HG02623 (cell line): ENCODE measurements at regions not wholly inside any gene's neighbourhood (a gene's known extent, or its start where the extent isn't known, plus 50 kb on each side); places are given as distances from the start of the nearest gene placed in this dataset.

Source experiments
- ATAC-seq: cut with Tn5 transposase; IDR thresholded peaks from one replicate; pipeline ENCODE4 v1.9.1; 2021; ENCODE audit warnings: moderate library complexity; ENCODE audit not compliant: unreplicated experiment

DNA sequence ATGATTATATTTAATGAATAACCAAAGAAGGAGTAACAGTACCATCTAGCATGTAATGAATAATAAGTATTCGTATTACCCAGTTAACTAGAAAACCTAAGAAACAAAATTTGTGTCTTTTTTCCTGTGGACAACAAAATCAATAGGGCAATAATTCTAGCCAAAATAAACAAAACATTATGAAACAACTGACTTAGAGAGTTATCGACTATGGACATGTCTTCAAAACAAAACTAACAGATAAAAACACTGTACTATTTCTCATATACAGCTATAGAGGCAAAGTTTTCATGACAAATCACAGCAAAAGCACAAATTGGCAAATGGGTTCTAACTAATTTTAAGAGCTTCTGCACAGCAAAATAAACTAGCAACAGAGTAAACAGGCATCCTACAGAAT lies 224.1 kb downstream of the ALX1 start:
- ATAC-seq, result no peak

DNA sequence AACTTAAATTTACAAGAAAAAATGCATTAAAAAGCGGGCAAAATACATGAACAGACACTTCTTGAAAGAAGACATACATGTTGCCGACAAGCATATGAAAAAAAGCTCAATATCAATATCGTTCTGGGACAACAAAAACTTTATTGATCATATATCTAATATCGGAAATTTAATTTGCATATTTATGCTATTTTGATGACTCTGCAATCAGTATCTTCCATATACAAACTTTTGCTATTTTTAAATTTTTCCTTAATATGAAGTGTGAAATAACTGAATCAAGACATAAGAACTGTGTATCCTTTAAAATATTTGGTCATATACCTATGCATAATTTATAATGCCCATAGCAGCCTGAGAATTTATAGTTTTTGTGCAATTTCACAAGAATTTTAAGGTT lies 224.6 kb downstream of the ALX1 start:
- no peak for ATAC-seq

DNA sequence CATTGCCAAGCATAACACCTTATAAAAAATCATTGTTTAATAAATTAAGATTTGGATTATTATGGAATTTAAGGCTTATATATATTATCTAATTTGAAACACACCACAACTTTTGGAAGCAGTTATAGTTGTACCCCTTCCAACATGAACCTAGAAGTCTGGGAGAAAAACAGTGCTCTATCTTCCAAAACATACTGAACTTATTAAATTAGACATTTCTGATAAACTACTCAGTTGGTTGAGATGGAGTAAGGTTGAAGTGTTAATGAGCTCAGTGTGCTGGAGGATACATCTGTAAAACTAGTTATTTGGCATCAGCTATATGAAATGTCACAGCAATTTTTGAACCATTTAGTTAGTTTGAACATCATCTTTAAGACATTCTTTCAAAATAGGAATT lies 227.4 kb downstream of the ALX1 start:
- ATAC-seq, result no peak

- peak; percentile 19 for ATAC-seq
Measured at GRCh38 chr12:85509081-85509856, 229.2 kb downstream of the ALX1 start.

DNA sequence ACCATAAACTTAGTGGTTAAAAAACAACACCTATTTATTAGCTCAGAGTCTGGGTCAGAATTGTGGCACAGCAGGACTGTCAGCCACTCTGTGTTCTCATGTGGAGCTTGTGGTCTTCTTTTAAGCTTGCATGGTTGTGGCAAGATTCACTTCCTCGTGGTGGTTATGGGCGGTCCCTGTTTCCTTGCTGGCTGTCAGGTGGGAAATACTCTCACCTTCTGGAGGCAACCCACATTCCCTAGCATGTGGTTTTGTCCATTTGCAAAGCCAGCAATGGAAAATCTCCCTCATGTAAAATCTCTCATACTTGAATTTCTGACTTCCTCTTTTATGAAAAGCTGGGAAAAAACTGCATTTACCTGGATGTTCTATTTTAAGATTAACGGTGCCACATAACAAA lies 229.8 kb downstream of the ALX1 start:
- ATAC-seq, result peak; percentile 96

GRCh38 chr12:85516039-85516438 lies 236.0 kb downstream of the ALX1 start:
- no peak for ATAC-seq

GRCh38 chr12:85516667-85517325 lies 236.8 kb downstream of the ALX1 start:
- ATAC-seq, result no peak

DNA sequence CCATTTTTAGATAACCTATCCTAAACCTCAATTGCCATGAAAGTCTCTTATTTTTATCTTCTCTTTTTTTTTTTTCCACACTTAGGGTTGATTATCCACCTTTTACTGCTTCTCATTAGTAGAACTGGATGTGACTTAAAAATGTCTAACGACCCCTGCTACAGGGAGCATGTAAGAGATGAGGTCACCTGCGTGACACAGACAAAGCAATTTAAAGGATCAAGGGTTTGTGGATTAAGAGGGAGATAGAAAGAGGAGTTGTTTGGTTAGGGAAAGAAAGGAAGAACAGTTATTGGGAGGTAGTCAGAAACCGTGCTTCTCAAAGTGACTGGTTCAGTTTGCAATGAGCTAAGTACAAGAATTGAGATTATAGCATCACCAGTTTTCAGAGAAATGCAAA lies 239.1 kb downstream of the ALX1 start:
- ATAC-seq, result no peak

- ATAC-seq, result no peak
Measured at GRCh38 chr12:85523197-85523596, 243.2 kb downstream of the ALX1 start.

DNA sequence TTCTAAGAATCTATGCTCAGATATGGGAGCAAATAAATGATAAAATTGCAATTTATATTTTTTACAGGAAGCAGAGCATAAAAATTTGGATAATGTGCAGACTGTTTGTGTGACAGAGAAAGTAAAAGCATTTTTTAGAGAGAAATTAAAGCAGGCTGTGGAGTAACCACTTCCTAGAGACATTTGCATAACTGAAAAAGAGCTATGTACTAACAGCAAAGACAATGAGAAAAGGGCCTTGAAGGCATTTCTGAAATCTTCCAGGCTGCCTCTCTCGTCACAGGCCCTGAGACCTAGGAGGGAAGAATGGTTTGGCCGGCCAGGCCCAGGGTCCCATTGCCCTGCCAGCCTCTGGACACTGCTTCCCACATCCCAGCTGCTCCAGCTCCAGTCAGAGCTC lies 247.2 kb downstream of the ALX1 start:
- peak; percentile 76 for ATAC-seq

- no peak for ATAC-seq
Measured at GRCh38 chr12:85529896-85530295, 249.9 kb downstream of the ALX1 start.

DNA sequence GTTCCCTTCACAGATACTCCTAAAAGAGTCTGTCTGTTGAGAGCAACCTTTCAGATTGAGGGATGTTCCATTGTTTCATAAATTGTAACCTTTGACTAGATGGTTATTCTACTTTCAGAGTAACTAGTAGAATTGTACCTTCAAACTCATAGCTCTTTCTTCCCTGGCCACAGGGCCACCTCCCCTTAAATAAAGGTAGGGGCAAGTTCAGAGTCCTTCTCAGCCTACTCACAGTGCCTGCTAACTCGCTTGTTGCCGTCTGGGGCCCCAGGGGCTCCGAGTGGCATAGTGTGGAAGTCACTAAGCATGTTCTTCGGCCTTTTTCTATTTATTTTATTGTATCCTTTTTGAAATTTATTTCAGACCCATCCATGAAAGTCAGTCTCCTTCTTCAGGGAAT lies 250.4 kb downstream of the ALX1 start:
- ATAC-seq, result no peak

- ATAC-seq, result peak; percentile 87
Measured at GRCh38 chr12:85531341-85531740, 251.3 kb downstream of the ALX1 start.

- ATAC-seq, result no peak
Measured at GRCh38 chr12:85549640-85550039, 269.6 kb downstream of the ALX1 start.

- no peak for ATAC-seq
Measured at GRCh38 chr12:85550924-85551323, 270.9 kb downstream of the ALX1 start.

- no peak for ATAC-seq
Measured at GRCh38 chr12:85552461-85552860, 272.4 kb downstream of the ALX1 start.

DNA sequence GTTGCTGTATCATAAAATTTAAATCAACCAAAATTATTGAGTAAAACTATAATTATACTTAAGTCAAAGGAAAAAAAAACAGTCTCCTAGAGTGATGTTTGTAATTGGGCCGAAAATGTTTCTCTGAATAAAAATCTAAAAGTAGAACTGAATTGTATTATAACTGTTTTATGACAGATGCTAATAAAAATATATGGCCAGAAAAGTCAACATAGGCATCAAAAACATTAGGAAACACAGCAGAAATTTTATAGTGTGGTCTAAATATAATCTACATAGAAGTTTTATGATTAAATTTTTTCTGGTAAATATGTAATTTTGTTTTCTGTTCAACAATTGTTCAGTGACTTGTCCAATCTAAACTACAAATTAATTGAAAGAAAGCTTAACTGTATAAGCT lies 277.8 kb downstream of the ALX1 start:
- no peak for ATAC-seq

DNA sequence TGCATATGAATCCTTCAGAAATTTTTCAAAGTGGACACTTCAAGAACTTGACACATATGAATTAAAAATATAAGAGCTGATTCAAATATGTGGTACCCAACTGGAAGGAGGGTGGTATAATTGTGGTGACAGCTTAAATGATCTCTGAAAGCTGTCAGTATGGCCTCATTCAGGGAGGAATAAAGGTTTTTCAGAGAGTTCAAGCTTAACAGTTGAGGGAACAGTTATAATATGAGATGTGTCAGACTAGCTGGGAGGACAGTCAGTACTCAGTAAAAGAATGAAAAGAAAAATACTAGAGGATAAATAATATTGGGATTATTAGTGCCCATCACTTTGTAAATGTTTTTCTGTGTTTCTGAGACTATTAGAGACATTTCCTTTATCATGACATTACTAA lies 277.5 kb downstream of the RASSF9 start:
- ATAC-seq, result no peak

GRCh38 chr12:85559127-85559526 lies 277.1 kb downstream of the RASSF9 start:
- ATAC-seq, result no peak

- ATAC-seq, result no peak
Measured at GRCh38 chr12:85559536-85559935, 276.7 kb downstream of the RASSF9 start.

DNA sequence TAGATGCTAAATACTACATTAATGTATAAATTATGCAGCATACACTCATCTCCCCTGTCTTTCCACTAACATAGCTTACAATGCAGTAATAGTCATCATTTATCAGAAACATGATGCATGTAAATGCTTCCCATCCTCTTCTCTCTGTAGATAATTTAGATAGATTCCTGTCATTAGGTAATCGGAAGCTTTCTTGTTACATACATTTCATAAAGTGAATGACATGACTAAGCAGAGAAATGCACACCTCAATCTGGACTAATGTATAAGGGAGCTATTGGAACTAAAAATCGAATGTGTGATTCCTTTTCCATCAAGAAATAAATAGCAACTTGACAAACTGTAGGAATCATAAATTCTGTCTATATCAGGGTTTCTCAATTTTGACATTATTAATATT lies 273.4 kb downstream of the RASSF9 start:
- ATAC-seq, result no peak

GRCh38 chr12:85564786-85565185 lies 271.4 kb downstream of the RASSF9 start:
- no peak for ATAC-seq
